Loucy (cell line): ENCODE measurements at regions not wholly inside any gene's neighbourhood (a gene's known extent, or its start where the extent isn't known, plus 50 kb on each side); places are given as distances from the start of the nearest gene placed in this dataset.

Experiments
- EZH2phosphoT487 ChIP-seq: fragments of 200-600 bp; IDR thresholded peaks from 2 replicates; pipeline ENCODE4 v1.6.1; 2018; ENCODE audit warnings: antibody characterized with exemption, mild to moderate bottlenecking, moderate library complexity, borderline replicate concordance
- TF ChIP-seq, protein P1 (sequence below): fragments of 200-600 bp; sonication (generic); conservative IDR thresholded peaks from 2 replicates; pipeline ENCODE4 v1.5.1; 2014; ENCODE audit warnings: mild to moderate bottlenecking, antibody characterized with exemption, low read length

DNA sequence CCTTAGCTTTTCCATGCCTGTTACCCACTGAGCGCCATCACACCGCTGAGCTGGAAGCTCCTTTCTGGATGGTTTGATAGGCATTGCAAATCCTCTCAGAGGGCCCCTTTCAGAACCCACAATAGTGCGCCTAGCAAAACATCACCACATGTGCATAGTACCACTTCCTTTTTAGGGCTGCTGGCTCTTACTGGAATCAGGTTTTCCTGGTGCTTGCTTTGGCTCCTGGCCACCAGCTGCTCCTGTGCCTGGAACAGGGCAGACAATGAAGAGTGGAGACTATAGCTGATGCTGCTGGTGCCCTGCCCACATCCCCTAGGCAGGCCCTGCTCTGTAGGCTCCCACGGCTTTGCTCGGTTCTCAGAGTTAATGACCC is 163.6 kb upstream of the SEMA6A start:
- TF ChIP-seq, protein P1, sequence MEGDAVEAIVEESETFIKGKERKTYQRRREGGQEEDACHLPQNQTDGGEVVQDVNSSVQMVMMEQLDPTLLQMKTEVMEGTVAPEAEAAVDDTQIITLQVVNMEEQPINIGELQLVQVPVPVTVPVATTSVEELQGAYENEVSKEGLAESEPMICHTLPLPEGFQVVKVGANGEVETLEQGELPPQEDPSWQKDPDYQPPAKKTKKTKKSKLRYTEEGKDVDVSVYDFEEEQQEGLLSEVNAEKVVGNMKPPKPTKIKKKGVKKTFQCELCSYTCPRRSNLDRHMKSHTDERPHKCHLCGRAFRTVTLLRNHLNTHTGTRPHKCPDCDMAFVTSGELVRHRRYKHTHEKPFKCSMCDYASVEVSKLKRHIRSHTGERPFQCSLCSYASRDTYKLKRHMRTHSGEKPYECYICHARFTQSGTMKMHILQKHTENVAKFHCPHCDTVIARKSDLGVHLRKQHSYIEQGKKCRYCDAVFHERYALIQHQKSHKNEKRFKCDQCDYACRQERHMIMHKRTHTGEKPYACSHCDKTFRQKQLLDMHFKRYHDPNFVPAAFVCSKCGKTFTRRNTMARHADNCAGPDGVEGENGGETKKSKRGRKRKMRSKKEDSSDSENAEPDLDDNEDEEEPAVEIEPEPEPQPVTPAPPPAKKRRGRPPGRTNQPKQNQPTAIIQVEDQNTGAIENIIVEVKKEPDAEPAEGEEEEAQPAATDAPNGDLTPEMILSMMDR: no peak
- no peak for TF ChIP-seq EZH2phosphoT487
